Spleen (tissue), 7 donors: ENCODE measurements at regions not wholly inside any gene's neighbourhood (a gene's known extent, or its start where the extent isn't known, plus 50 kb on each side); places are given as distances from the start of the nearest gene placed in this dataset.

Source experiments
- POLR2A ChIP-seq, 3 donors: fragments of 450-650 bp; IDR thresholded peaks; one replicate each; pipeline ENCODE4 v1.5.1; 2017; ENCODE audit warnings: antibody characterized with exemption in 3 of 3, mild to moderate bottlenecking in 1 of 3
- POLR2AphosphoS5 ChIP-seq, 3 donors: sonication (generic); formaldehyde crosslinking; IDR thresholded peaks; one replicate each; pipeline ENCODE4 v1.5.1; 2017; ENCODE audit warnings: antibody characterized with exemption in 3 of 3
- TF ChIP-seq, protein P1 (sequence below), 11 experiments: fragments of 200-600 bp in 7 of 11; fragments of 450-650 bp in 4 of 11; sonication (generic) in 4 of 11; IDR thresholded peaks in 8 of 11; conservative IDR thresholded peaks in 3 of 11; 1 replicate in 7 of 11; 2 replicates in 4 of 11; pipeline versions ENCODE4 v1.4.0 to v1.8.0; 2016 to 2021; ENCODE audit warnings: antibody characterized with exemption in 11 of 11, inconsistent platforms in 4 of 11, mild to moderate bottlenecking in 1 of 11
- donor health status: DM: no; HTN: no; CAD: no; lungs with moderate emphysema.
- donor health status: DM: no; HTN: no; CAD: no.
- donor health status: DM: no; HTN: no; CAD: no.

- no peak for TF ChIP-seq POLR2AphosphoS5 (IDR thresholded peaks at IDR 0.05)
- TF ChIP-seq, protein P1, sequence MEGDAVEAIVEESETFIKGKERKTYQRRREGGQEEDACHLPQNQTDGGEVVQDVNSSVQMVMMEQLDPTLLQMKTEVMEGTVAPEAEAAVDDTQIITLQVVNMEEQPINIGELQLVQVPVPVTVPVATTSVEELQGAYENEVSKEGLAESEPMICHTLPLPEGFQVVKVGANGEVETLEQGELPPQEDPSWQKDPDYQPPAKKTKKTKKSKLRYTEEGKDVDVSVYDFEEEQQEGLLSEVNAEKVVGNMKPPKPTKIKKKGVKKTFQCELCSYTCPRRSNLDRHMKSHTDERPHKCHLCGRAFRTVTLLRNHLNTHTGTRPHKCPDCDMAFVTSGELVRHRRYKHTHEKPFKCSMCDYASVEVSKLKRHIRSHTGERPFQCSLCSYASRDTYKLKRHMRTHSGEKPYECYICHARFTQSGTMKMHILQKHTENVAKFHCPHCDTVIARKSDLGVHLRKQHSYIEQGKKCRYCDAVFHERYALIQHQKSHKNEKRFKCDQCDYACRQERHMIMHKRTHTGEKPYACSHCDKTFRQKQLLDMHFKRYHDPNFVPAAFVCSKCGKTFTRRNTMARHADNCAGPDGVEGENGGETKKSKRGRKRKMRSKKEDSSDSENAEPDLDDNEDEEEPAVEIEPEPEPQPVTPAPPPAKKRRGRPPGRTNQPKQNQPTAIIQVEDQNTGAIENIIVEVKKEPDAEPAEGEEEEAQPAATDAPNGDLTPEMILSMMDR (IDR thresholded peaks at IDR 0.05 in 8 of 11, conservative IDR thresholded peaks at IDR 0.05 in 3 of 11): no peak
- TF ChIP-seq POLR2A (IDR thresholded peaks at IDR 0.05): no peak
These were observed 362.1 kb upstream of the STXBP6 start for GRCh38 chr14:25411781-25412757.
